Hepatocyte (in vitro differentiated cells): ENCODE measurements at regions not wholly inside any gene's neighbourhood (a gene's known extent, or its start where the extent isn't known, plus 50 kb on each side); places are given as distances from the start of the nearest gene placed in this dataset.

ENCODE experiments used
- DNase-seq: peaks from one replicate; pipeline ENCODE4 v3.0.0-alpha.2; 2016; ENCODE audit warnings: low spot score
- H2AFZ ChIP-seq: fragments of 200-600 bp; sonication (generic); 2 replicates; pipeline ENCODE4 v1.6.0; 2016; ENCODE audit warnings: antibody characterized with exemption, mild to moderate bottlenecking
- H3K27ac ChIP-seq: fragments of 200-600 bp; sonication (generic); 2 replicates; pipeline ENCODE4 v1.5.1; 2016; ENCODE audit warnings: mild to moderate bottlenecking
- H3K27me3 ChIP-seq: fragments of 200-600 bp; sonication (generic); 2 replicates; pipeline ENCODE4 v1.6.1; 2016
- H3K36me3 ChIP-seq: fragments of 200-600 bp; sonication (generic); replicated peaks from 2 replicates; pipeline ENCODE4 v1.5.1; 2016; ENCODE audit warnings: low read depth; ENCODE audit not compliant: insufficient read depth
- H3K4me1 ChIP-seq: fragments of 200-600 bp; sonication (generic); 2 replicates; pipeline ENCODE4 v1.5.1; 2016; ENCODE audit warnings: mild to moderate bottlenecking, moderate library complexity; ENCODE audit not compliant: insufficient read depth
- H3K4me2 ChIP-seq: fragments of 200-600 bp; sonication (generic); 2 replicates; pipeline ENCODE4 v1.6.0; 2016
- H3K4me3 ChIP-seq: fragments of 200-600 bp; sonication (generic); 2 replicates; pipeline ENCODE4 v1.5.1; 2016; ENCODE audit warnings: mild to moderate bottlenecking
- H3K79me2 ChIP-seq: fragments of 200-600 bp; sonication (generic); 2 replicates; pipeline ENCODE4 v1.6.0; 2017; ENCODE audit warnings: mild to moderate bottlenecking
- H3K9me2 ChIP-seq: fragments of 200-600 bp; sonication (generic); replicated peaks from 2 replicates; pipeline ENCODE4 v1.6.0; 2017; ENCODE audit warnings: mild to moderate bottlenecking; ENCODE audit not compliant: insufficient read depth
- H3K9me3 ChIP-seq: fragments of 200-600 bp; sonication (generic); 2 replicates; pipeline ENCODE4 v1.5.1; 2016; ENCODE audit warnings: low read depth, mild to moderate bottlenecking
- H4K20me1 ChIP-seq: fragments of 200-600 bp; sonication (generic); 2 replicates; pipeline ENCODE4 v1.6.0; 2016; ENCODE audit warnings: mild to moderate bottlenecking; ENCODE audit not compliant: insufficient read depth, poor library complexity, severe bottlenecking
- EZH2 ChIP-seq: fragments of 200-600 bp; sonication (generic); IDR thresholded peaks from 2 replicates; pipeline ENCODE4 v1.6.1; 2016; ENCODE audit warnings: antibody characterized with exemption, mild to moderate bottlenecking, borderline replicate concordance
- EZH2phosphoT487 ChIP-seq: fragments of 200-600 bp; sonication (generic); IDR thresholded peaks from one replicate; pipeline ENCODE4 v1.6.1; 2018; ENCODE audit warnings: antibody characterized with exemption, mild to moderate bottlenecking, low read depth, moderate library complexity; ENCODE audit not compliant: unreplicated experiment, severe bottlenecking
- WGBS: methylation state at CpG from one replicate; pipeline ENCODE4 v1.1.6; 2016; ENCODE audit warnings: low lambda C conversion rate; ENCODE audit errors: missing lambda C conversion rate; 5-methylcytosine and 5-hydroxymethylcytosine counted together
- TF ChIP-seq, protein P1 (sequence below): fragments of 200-600 bp; sonication (generic); IDR thresholded peaks from 2 replicates; pipeline ENCODE4 v1.5.1; 2016; ENCODE audit warnings: antibody characterized with exemption, mild to moderate bottlenecking; ENCODE audit not compliant: poor library complexity

DNA sequence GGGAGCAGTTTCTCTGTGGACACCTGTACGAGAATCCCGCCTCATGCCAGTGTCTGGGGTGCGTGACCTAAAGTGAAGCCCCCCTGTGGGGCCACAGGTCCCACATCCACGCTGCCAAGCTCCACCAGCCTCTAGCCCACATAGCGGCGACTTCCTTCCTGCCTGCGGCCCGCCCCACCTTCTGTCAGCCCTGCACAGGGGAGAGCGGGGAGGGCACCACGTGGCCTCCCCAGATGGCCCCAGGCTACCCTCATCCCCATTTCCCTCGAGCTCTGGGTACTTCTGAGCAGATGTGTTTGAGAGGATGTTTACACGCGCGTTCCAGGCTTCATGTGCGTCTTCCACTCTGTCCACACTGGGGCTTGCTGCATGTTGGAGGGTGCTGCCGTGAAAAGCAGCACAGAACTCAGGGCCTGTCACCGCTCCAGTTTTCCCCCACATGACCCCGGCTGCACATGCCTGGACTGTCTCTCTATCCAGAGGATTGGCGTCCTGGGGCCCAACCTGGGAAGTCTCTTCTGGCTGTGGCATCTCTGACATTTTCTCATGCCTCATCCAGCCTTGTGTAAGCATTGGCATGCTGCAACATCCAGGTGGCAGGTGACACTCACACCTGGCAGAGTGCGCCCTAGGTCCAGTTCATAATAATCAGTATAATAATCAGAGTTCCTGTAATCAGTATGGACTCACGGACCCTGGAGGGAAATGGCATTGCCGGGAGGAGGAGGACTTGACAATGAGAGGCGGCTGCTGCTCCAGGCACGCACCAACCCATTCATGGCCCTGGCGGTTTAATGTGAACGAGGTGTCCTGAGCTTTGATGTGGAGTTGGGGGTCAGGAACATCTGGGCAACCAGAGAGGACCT lies 146.3 kb upstream of the TWIST2 start:
- Histone ChIP-seq H3K27ac (no peak overlapping the region), H3K9me2 (no peaks in the 10 kb centered on the region), H3K27me3 (no peaks in the 10 kb centered on the region), H3K4me1 (peaks cover 12% of the 10 kb centered on the region), H3K4me3 (no peak overlapping the region), H2AFZ (no peak overlapping the region), H4K20me1 (no peaks in the 10 kb centered on the region), H3K4me2 (no peak overlapping the region), H3K79me2 (no peaks in the 10 kb centered on the region), H3K36me3 (no peaks in the 10 kb centered on the region), H3K9me3 (no peaks in the 10 kb centered on the region)
- DNase-seq = no peak
- TF ChIP-seq EZH2 = no peak
- no peak for TF ChIP-seq EZH2phosphoT487
- TF ChIP-seq, protein P1, sequence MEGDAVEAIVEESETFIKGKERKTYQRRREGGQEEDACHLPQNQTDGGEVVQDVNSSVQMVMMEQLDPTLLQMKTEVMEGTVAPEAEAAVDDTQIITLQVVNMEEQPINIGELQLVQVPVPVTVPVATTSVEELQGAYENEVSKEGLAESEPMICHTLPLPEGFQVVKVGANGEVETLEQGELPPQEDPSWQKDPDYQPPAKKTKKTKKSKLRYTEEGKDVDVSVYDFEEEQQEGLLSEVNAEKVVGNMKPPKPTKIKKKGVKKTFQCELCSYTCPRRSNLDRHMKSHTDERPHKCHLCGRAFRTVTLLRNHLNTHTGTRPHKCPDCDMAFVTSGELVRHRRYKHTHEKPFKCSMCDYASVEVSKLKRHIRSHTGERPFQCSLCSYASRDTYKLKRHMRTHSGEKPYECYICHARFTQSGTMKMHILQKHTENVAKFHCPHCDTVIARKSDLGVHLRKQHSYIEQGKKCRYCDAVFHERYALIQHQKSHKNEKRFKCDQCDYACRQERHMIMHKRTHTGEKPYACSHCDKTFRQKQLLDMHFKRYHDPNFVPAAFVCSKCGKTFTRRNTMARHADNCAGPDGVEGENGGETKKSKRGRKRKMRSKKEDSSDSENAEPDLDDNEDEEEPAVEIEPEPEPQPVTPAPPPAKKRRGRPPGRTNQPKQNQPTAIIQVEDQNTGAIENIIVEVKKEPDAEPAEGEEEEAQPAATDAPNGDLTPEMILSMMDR = no peak
- WGBS = 82% methylated on average over 26 of the region's 26 CpGs

DNA sequence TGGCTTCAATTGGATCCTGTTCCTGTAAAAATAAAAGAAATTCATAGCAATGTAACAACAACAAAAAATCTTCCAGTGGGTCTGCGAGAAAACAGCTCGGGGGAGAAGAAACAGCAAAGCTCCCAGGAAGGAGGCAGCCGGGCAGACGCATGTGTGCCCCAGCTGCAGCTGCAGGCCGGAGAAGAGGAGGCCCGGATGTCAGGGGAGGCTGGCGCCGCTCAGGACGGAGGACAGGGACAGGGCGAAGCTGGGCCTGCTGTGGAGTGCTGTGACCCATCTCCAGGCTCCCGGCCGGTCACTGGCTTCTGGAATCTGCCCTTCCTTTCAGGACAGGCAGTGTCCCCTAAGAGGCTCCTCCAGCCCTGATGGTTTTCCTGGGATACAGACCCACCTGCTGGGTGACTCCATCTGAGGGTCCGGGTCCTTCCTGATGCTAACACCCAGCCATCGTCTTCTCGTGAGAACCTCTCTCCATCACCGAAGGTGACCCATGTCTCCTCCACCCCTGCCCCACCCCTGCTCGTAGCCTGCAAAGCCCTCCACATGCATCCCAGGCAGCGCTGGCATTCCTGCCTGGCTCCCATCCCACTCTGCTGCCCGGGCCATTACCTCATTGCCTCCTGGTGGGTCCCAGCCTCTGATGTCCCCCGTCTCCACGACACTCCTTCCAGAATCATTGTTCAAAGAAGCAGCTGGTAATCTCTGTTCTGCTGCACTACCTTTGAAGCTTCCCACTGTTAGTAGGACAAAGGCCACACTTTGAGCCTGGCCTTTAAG lies 145.4 kb upstream of the TWIST2 start:
- Histone ChIP-seq H2AFZ (no peak overlapping the region), H3K9me2 (no peaks in the 10 kb centered on the region), H3K4me3 (no peak overlapping the region), H4K20me1 (no peaks in the 10 kb centered on the region), H3K9me3 (no peaks in the 10 kb centered on the region), H3K27ac (no peak overlapping the region), H3K27me3 (no peaks in the 10 kb centered on the region), H3K79me2 (no peaks in the 10 kb centered on the region), H3K4me1 (peaks cover 12% of the 10 kb centered on the region), H3K4me2 (no peak overlapping the region), H3K36me3 (no peaks in the 10 kb centered on the region)
- 80% methylated on average over 21 of the region's 21 CpGs for WGBS
- TF ChIP-seq EZH2phosphoT487 (no peak), EZH2 (no peak)
- TF ChIP-seq, protein P1 = no peak
- no peak for DNase-seq

DNA sequence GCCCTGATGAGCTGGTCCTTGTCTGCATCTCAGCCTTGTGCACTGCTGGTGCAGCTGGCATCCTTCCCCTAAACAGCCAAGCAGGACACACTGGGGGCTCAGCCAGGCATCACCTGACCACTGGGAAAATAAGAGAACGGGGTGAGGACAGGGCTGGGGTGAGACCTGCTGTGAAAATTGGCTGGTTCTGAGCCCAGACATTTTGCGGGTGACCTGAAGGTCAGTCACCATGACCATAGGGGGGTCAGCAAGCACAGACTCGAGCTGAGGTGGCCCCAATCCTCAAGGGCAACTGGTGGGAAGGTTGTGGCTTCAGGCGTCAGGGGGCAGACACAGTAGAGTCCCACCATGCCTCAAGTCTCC lies 144.9 kb upstream of the TWIST2 start:
- 90% methylated on average over 4 of the region's 4 CpGs for WGBS

More for the DNA sequence above, 144.9 kb upstream of the TWIST2 start:
- Histone ChIP-seq H3K36me3 (no peaks in the 10 kb centered on the region), H3K27ac (no peak overlapping the region), H3K9me3 (no peaks in the 10 kb centered on the region), H3K27me3 (no peaks in the 10 kb centered on the region), H3K4me3 (no peak overlapping the region), H4K20me1 (no peaks in the 10 kb centered on the region), H3K9me2 (no peaks in the 10 kb centered on the region), H3K79me2 (no peaks in the 10 kb centered on the region), H3K4me2 (no peak overlapping the region), H2AFZ (no peak overlapping the region), H3K4me1 (peaks cover 12% of the 10 kb centered on the region)
- TF ChIP-seq EZH2phosphoT487 (no peak), EZH2 (no peak)
- TF ChIP-seq, protein P1 = no peak
- no peak for DNase-seq
